Right renal cortex interstitium (tissue), 3 donors: ENCODE measurements at regions not wholly inside any gene's neighbourhood (a gene's known extent, or its start where the extent isn't known, plus 50 kb on each side); places are given as distances from the start of the nearest gene placed in this dataset.
"Not testable (repeated sequence)": the region's sequence is repeated elsewhere in the genome, so short reads cannot be mapped to it uniquely, and the experiment has no call there.

Experiments used
- DNase-seq, 3 donors: peaks; one replicate each; pipeline ENCODE4 v3.0.0-alpha.2; 2013; ENCODE audit warnings: low read depth in 3 of 3, low spot score in 2 of 3

DNA sequence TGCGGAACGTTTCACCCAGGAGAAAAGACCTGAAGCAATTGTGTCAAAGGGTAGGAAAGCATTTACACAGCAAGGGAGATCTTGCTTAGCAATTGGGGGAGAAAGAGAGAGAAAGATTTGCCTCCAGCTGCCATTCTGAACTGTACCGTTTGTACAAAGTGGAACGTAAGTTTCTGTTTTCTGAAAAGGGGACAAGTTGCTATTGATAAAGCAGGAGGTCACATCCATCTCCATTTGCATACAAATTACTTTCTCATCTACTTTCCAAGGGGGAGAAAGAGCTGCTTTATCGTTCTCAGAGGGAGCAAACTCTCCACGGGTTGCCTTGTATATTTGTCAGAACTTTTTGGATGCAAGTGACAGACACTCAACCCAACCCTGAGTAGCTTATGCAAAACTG is 92.0 kb upstream of the CARD11 start:
- DNase-seq = no peak

DNA sequence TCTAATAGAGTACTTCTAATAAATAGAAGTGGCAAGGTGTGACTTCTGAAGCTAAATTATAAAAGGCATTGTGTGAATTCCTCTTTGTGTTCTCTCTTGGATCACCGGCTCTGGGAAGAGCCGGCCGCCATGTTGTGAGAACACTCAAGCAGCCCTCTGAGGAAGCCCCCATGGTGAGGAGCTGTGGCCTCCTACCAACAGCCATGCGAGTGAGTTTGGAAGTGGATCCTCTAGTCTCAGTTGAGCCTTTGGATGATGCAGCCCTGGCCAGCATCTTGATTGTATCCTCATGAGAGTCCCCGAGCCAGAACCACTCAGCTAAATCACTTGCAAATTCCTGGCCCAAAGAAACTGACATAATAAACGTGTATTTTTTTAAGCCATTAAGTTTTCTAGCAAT is 94.5 kb upstream of the CARD11 start:
- DNase-seq = no peak

DNA sequence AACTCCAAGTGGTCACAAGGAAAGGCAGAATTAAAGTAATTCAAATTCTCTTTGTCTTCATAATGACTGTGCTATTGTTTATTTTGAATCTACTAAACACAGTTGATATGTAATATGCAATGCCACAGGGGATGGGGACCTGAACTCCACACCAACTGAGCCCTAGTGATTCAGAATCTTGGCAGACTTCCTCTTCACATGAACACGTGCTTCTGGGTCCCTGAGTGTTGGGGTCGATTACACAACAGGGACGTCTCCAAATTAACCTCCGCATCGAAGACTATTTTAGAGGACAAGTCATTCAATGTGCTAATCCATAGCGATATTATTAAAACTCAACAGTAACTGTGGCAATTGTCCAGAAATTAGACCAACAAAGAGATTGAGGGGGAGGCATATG is 95.3 kb upstream of the CARD11 start:
- no peak for DNase-seq

GRCh38 chr7:3140834-3141233 is 97.2 kb upstream of the CARD11 start:
- DNase-seq = no peak

- DNase-seq = no peak
These were observed 97.7 kb upstream of the CARD11 start for GRCh38 chr7:3141326-3141725.

DNA sequence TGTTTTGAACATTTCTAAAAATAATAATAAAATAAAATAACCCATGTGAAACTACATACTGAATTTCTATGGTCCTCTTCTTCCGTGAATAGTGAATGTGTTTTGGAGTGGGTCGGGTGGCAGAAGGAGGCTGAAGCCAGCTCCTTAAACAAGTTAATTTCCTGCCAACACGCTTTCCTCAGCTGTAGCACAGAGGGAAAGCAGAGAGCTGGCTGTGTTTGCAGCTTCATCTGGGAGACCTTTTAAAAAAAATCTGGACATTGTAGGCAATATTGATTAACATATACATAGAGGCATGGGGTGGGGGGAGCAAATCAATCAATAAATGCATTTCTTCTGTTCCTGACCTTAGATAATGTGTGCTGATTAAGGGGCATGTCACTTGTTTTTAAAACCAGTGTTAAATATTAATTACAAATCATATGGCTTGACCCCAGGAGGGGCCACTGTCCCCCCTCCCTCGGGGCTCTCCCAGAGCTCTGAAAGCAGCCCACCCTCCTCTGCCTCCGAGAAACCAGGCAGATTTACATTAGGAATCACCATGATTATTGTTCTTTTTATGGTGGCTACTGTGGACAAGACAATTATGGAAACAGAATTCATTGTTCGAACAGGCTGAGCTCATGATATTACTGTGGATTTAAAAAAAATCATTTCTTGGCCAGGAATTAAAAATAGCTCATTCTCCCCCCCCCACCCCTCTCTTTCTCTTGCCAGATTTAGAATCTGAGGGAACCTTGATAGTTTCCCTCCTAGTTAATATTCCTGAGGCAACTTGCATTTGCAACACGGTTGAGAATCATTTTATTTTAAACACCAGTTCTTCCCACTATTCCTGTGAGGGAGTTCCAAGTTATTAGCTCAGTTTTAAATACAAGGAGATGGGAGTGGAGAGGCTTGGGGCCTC is 100.5 kb upstream of the CARD11 start:
- no peak for DNase-seq

- DNase-seq = not testable (repeated sequence)
These were observed 101.1 kb upstream of the CARD11 start for GRCh38 chr7:3144776-3145125.

GRCh38 chr7:3146571-3147226 is 103.0 kb upstream of the CARD11 start:
- no peak for DNase-seq

- not testable (repeated sequence) for DNase-seq
These were observed 104.8 kb upstream of the CARD11 start for GRCh38 chr7:3148471-3148870.

DNA sequence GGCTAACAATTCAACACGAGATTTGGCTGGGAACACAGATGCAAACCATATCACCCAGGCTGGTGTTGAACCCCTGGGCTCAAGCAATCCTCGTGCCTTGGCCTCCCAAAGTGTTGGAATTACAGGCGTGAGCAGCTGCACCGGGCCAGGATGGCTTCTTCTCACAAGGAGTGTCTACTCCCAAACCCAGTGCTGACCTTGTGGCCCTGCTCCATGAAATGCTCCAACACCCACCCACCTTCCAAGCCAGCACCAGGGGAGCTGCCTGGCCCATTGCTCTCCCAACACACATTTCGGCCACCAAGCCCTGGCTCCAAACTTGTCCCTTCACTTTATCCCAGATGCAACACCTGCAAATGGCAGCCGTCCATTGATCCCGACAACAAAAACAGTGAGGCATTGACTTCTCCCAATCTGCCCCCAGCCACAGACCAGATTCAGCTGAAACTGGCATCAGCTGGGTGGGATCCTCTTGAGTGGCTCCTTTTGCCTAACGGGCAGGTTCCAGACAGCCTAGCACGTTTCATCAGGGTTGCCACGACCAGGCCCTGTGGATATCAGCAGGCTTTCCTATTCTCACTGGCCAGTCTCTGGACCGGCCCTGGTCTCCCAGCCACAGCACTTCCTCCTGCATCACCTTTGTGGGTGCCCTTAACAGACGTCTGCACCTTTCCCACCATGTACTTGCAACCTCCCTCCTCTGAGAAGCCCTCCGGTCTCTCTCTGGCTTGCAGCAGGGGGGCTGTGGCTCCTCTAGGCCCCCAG is 105.7 kb upstream of the CARD11 start:
- DNase-seq = no peak

DNA sequence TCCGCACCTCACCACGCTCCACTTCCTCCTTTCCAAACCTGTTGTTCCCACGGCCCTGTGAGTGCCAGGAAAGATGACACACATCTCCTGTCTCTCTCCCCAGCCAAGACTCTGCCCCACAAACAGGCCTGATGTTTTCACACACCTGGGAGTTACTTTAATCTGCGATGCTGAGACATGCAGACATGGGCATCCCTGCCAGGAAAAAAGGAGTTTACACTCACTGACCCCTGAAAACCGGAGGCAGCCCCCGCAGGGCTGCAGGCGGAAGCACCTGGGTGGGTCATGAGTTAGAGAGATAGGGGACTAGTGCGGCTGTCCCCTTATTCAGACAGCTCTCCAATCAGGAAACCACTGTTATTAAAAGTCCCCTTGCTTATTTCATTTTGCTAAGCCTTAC is 106.4 kb upstream of the CARD11 start:
- peak in 1 of 3 donors; percentile 17 for DNase-seq

- DNase-seq = no peak
These were observed 108.1 kb upstream of the CARD11 start for GRCh38 chr7:3151784-3152183.

GRCh38 chr7:3152714-3153113 is 109.0 kb upstream of the CARD11 start:
- DNase-seq = no peak

- DNase-seq = no peak
These were observed 109.5 kb upstream of the CARD11 start for GRCh38 chr7:3153118-3153517.

GRCh38 chr7:3154317-3154716 is 110.7 kb upstream of the CARD11 start:
- DNase-seq = no peak

- DNase-seq = no peak
These were observed 111.3 kb upstream of the CARD11 start for GRCh38 chr7:3154881-3155494.

- DNase-seq = no peak
These were observed 112.8 kb upstream of the CARD11 start for GRCh38 chr7:3156508-3156907.

- DNase-seq = no peak
These were observed 114.1 kb upstream of the CARD11 start for GRCh38 chr7:3157566-3158287.

DNA sequence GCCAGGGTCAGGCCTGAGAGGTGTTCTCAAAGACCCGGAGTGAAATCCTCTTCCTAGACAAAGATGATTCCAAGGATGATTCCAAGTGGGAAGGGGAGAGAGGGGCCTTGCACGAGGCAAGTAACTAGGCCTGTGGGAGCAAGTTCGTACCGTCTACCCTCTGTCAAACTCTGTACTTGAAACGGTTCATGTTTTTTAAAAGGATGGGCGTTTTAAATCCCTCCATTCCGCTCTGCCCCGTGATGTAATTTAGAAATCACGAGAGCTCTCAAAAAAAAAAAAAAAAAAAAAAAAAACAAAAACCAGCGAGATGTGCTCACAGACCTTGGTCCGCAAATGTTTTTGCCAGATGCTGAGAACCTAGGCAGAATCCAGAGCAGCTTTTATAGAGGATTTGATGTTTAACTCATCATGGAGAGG is 114.7 kb upstream of the CARD11 start:
- no peak for DNase-seq

- no peak for DNase-seq
These were observed 115.4 kb upstream of the CARD11 start for GRCh38 chr7:3159039-3159438.
